Nephron progenitor cell (in vitro differentiated cells): ENCODE measurements at regions not wholly inside any gene's neighbourhood (a gene's known extent, or its start where the extent isn't known, plus 50 kb on each side); places are given as distances from the start of the nearest gene placed in this dataset.

Source experiments
- DNase-seq: peaks from one replicate; pipeline ENCODE4 v3.0.0; 2021
- H3K27ac Mint-ChIP-seq: 2 replicates; pipeline ENCODE4 v1.8.0; 2021; ENCODE audit warnings: mild to moderate bottlenecking, moderate library complexity, mixed read lengths
- H3K27me3 Mint-ChIP-seq: 2 replicates; pipeline ENCODE4 v1.8.0; 2021; ENCODE audit warnings: mild to moderate bottlenecking, low read depth, mixed read lengths; ENCODE audit not compliant: poor library complexity
- H3K36me3 Mint-ChIP-seq: 2 replicates; pipeline ENCODE4 v1.8.0; 2021; ENCODE audit warnings: low read depth, mixed read lengths
- H3K4me1 Mint-ChIP-seq: 2 replicates; pipeline ENCODE4 v1.8.0; 2021; ENCODE audit warnings: mixed read lengths
- H3K4me3 Mint-ChIP-seq: 2 replicates; pipeline ENCODE4 v1.8.0; 2021; ENCODE audit warnings: mild to moderate bottlenecking, moderate library complexity, mixed read lengths
- H3K9me3 Mint-ChIP-seq: 2 replicates; pipeline ENCODE4 v1.8.0; 2021; ENCODE audit warnings: mild to moderate bottlenecking, moderate library complexity, mixed read lengths
- CTCF ChIP-seq: fragments of 200-600 bp; sonication (generic); IDR thresholded peaks from 2 replicates; pipeline ENCODE4 v1.5.0; 2021; ENCODE audit warnings: antibody characterized with exemption

GRCh38 chr15:24607636-24608035 lies 67.9 kb upstream of the NPAP1 start:
- no peak overlapping the region for H3K4me3 Mint-ChIP-seq
- peaks cover 8% of the 10 kb centered on the region for H3K4me1 Mint-ChIP-seq
- TF ChIP-seq CTCF, result no peak
- H3K9me3 Mint-ChIP-seq, result peaks cover 59% of the 10 kb centered on the region
- no peak overlapping the region for H3K27ac Mint-ChIP-seq
- no peaks in the 10 kb centered on the region for H3K36me3 Mint-ChIP-seq
- H3K27me3 Mint-ChIP-seq, result no peaks in the 10 kb centered on the region
- DNase-seq, result no peak

GRCh38 chr15:24617646-24618045 lies 57.9 kb upstream of the NPAP1 start:
- H3K36me3 Mint-ChIP-seq, result no peaks in the 10 kb centered on the region
- peaks cover 76% of the 10 kb centered on the region for H3K9me3 Mint-ChIP-seq
- no peak for TF ChIP-seq CTCF

GRCh38 chr15:24621630-24622215 lies 53.9 kb upstream of the NPAP1 start:
- Mint-ChIP-seq H3K36me3 (no peaks in the 10 kb centered on the region), H3K4me1 (no peaks in the 10 kb centered on the region), H3K27me3 (peaks cover 2% of the 10 kb centered on the region), H3K4me3 (no peak overlapping the region), H3K9me3 (peaks cover 65% of the 10 kb centered on the region), H3K27ac (no peak overlapping the region)
- DNase-seq, result no peak
- no peak for TF ChIP-seq CTCF

More at GRCh38 chr15:24617646-24618045, 57.9 kb upstream of the NPAP1 start:
- H3K4me1 Mint-ChIP-seq, result no peaks in the 10 kb centered on the region
- H3K27me3 Mint-ChIP-seq, result peaks cover 2% of the 10 kb centered on the region
- H3K27ac Mint-ChIP-seq, result no peak overlapping the region
- H3K4me3 Mint-ChIP-seq, result no peak overlapping the region
- DNase-seq, result no peak
